SKM-1 treated with dmso at 0.1 percent for 144 hours (cell line): ENCODE measurements at regions not wholly inside any gene's neighbourhood (a gene's known extent, or its start where the extent isn't known, plus 50 kb on each side); places are given as distances from the start of the nearest gene placed in this dataset.

Experiments used
- DNase-seq: peaks from one replicate; lab custom pipeline; 2025; ENCODE audit not compliant: unreplicated experiment; lab: John Stamatoyannopoulos, UW

GRCh38 chr18:55863391-55863706 is 275.4 kb upstream of the TCF4 start:
- no peak for DNase-seq

GRCh38 chr18:55862693-55863390 is 274.9 kb upstream of the TCF4 start:
- no peak for DNase-seq

GRCh38 chr18:55861266-55861665 is 273.3 kb upstream of the TCF4 start:
- DNase-seq, result no peak

GRCh38 chr18:55858661-55859515 is 270.9 kb upstream of the TCF4 start:
- no peak for DNase-seq

GRCh38 chr18:55857956-55858355 is 270.0 kb upstream of the TCF4 start:
- no peak for DNase-seq

GRCh38 chr18:55857409-55857808 is 269.4 kb upstream of the TCF4 start:
- no peak for DNase-seq

- no peak for DNase-seq
Observed at GRCh38 chr18:55856679-55857078, 268.7 kb upstream of the TCF4 start.

GRCh38 chr18:55856229-55856628 is 268.2 kb upstream of the TCF4 start:
- no peak for DNase-seq

- DNase-seq, result no peak
Observed at GRCh38 chr18:55853268-55853667, 265.3 kb upstream of the TCF4 start.

- DNase-seq, result no peak
Observed at GRCh38 chr18:55850904-55851303, 262.9 kb upstream of the TCF4 start.

GRCh38 chr18:55849391-55849790 is 261.4 kb upstream of the TCF4 start:
- DNase-seq, result no peak

- no peak for DNase-seq
Observed at GRCh38 chr18:55847960-55848359, 260.0 kb upstream of the TCF4 start.

GRCh38 chr18:55845221-55845620 is 257.2 kb upstream of the TCF4 start:
- no peak for DNase-seq

GRCh38 chr18:55844382-55844781 is 256.4 kb upstream of the TCF4 start:
- DNase-seq, result no peak

GRCh38 chr18:55841314-55841713 is 253.3 kb upstream of the TCF4 start:
- no peak for DNase-seq

GRCh38 chr18:55840601-55841170 is 252.7 kb upstream of the TCF4 start:
- no peak for DNase-seq

GRCh38 chr18:55839343-55839742 is 251.4 kb upstream of the TCF4 start:
- DNase-seq, result no peak

GRCh38 chr18:55838841-55839240 is 250.8 kb upstream of the TCF4 start:
- DNase-seq, result no peak

- no peak for DNase-seq
Observed at GRCh38 chr18:55838319-55838718, 250.3 kb upstream of the TCF4 start.

GRCh38 chr18:55833543-55833942 is 245.6 kb upstream of the TCF4 start:
- no peak for DNase-seq

GRCh38 chr18:55830544-55830943 is 242.6 kb upstream of the TCF4 start:
- peak; percentile 34 for DNase-seq

- DNase-seq, result no peak
Observed at GRCh38 chr18:55821219-55821618, 233.2 kb upstream of the TCF4 start.
